ENCODE measurements at regions not wholly inside any gene's neighbourhood (a gene's known extent, or its start where the extent isn't known, plus 50 kb on each side); places are given as distances from the start of the nearest gene placed in this dataset.

DNA sequence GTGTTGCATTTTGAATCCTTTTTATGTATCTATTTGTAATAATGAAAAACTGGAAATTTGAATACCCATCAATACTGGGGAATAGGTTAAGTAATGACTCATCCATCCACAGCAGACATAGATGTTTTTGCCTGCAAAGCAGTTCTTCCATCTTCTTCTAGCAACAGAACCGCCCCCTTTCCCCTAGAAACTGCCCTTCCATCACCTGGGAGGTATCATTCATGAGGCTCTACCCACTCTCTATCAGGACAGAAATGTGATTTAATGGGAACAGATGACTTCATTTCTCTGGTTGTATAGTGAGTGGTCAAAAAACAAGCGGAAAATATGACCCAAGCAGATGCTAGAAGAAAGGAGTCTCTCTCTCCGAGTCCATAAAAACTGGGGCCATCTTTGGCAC is 532.8 kb downstream of the UQCRFS1 start:
- TF ChIP-seq SUZ12 (IDR thresholded peaks at IDR 0.05; ENCODE audit: extremely low read depth, insufficient read depth, insufficient read length) (no peak), YY1 (IDR thresholded peaks at IDR 0.05; ENCODE audit: insufficient read depth, insufficient read length) (no peak)

Measured in NT2/D1 (cell line).